Peyer's patch (tissue), 4 donors: ENCODE measurements at regions not wholly inside any gene's neighbourhood (a gene's known extent, or its start where the extent isn't known, plus 50 kb on each side); places are given as distances from the start of the nearest gene placed in this dataset.
"Not testable (repeated sequence)": the region's sequence is repeated elsewhere in the genome, so short reads cannot be mapped to it uniquely, and the experiment has no call there.

Source experiments
- POLR2A ChIP-seq, 2 donors: fragments of 450-650 bp; IDR thresholded peaks; one replicate each; pipeline ENCODE4 v1.5.1; 2017; ENCODE audit warnings: antibody characterized with exemption in 2 of 2, mild to moderate bottlenecking in 2 of 2, moderate library complexity in 2 of 2
- TF ChIP-seq, protein P1 (sequence below), 6 experiments: fragments of 450-650 bp in 4 of 6; fragments of 200-600 bp in 2 of 6; sonication (generic) in 1 of 6; IDR thresholded peaks; one replicate each; pipeline ENCODE4 v1.5.1; 2017 to 2019; ENCODE audit warnings: antibody characterized with exemption in 6 of 6, mild to moderate bottlenecking in 3 of 6, moderate library complexity in 1 of 6

GRCh38 chr15:20144333-20145036 lies 397.1 kb downstream of the GOLGA6L6 start:
- not testable (repeated sequence) for TF ChIP-seq POLR2A (IDR thresholded peaks at IDR 0.05)
- TF ChIP-seq, protein P1, sequence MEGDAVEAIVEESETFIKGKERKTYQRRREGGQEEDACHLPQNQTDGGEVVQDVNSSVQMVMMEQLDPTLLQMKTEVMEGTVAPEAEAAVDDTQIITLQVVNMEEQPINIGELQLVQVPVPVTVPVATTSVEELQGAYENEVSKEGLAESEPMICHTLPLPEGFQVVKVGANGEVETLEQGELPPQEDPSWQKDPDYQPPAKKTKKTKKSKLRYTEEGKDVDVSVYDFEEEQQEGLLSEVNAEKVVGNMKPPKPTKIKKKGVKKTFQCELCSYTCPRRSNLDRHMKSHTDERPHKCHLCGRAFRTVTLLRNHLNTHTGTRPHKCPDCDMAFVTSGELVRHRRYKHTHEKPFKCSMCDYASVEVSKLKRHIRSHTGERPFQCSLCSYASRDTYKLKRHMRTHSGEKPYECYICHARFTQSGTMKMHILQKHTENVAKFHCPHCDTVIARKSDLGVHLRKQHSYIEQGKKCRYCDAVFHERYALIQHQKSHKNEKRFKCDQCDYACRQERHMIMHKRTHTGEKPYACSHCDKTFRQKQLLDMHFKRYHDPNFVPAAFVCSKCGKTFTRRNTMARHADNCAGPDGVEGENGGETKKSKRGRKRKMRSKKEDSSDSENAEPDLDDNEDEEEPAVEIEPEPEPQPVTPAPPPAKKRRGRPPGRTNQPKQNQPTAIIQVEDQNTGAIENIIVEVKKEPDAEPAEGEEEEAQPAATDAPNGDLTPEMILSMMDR (IDR thresholded peaks at IDR 0.05) = not testable (repeated sequence)
